Activated CD4-positive, alpha-beta T cell treated with anti-CD3 and anti-CD28 coated beads, Interleukin-2, amount 50 U/mL, for 1 hour (primary cell): ENCODE measurements at regions not wholly inside any gene's neighbourhood (a gene's known extent, or its start where the extent isn't known, plus 50 kb on each side); places are given as distances from the start of the nearest gene placed in this dataset.

ENCODE experiments used
- DNase-seq: peaks from one replicate; pipeline ENCODE4 v3.0.0-alpha.2; 2020

DNA sequence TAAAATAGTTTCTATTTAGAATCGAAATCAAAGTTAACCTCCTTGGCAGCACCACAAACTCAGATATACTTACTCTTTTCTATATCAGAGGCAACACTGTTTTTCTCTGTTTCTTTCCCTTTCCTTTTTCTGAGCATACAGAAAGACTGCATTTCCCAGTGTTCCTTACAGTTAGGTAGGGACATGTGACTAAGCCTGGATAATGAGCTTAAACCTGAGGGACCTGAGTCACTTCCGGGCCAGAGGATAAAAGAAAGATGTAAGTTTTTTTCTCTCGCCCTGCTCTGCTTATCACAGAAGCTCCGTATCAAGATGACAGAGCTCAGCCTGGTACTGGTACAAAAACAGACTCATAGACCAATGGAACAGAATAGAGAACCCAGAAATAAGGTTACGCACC lies 531.9 kb downstream of the KLF12 start:
- DNase-seq: no peak

DNA sequence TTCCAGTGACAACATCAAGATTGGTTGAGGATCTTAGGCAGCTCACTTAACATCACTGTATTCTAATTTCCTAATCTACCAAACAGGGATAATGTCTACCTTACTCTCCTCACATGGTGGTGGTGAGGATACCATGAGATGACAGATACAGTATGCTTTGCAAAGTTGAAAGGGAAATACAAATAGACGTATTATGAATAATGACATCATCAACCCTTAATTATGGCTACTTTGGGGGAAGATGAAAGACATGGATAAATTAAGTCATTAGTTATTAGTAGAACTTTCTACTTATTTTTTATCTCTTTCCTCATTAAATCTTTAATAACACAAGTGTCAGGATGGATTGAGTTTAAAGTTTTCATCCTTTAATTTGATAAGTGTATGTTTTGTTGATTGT lies 532.5 kb downstream of the KLF12 start:
- no peak for DNase-seq

DNA sequence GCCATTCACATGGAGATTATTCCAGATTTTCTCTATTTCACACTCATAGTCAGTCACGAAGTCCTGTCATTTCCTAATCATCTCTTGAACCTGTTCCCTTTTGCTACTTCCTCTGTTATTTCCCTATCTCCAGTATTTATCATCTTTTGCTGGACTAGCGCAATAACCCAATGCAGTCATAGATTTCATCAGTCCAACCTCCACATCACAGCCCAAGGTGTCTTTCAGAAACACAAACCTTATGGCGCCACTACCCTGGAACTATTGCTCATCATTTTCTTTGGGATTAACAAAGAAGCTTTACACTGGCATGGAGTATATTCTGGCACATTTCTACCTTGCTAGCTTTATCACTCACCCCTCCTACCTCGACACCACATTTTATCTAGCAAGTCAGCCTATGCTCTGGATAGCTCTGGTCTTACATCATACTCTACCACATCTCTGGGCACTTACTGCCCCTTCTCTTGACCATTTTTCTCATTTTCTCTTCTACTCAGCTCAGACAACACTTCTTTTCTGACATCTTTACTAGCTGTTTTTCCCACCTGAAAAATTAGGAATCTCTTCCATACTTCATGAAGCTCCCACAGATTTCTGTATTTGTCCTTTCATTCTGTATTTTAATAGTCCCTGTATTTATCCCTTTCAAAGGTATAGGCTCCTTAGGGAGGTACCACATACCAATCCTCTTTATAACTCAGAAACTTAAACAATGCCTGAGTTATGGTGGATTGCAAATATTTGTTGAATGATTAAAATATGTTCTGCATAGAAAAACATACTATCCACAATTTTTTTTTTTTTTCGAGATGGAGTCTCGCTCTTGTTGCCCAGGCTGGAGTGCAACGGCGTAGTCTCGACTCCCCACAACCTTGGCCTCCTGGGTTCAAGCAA lies 534.7 kb downstream of the KLF12 start:
- DNase-seq: no peak

- no peak for DNase-seq
Observed at GRCh38 chr13:73598020-73598712, 536.0 kb downstream of the KLF12 start.

DNA sequence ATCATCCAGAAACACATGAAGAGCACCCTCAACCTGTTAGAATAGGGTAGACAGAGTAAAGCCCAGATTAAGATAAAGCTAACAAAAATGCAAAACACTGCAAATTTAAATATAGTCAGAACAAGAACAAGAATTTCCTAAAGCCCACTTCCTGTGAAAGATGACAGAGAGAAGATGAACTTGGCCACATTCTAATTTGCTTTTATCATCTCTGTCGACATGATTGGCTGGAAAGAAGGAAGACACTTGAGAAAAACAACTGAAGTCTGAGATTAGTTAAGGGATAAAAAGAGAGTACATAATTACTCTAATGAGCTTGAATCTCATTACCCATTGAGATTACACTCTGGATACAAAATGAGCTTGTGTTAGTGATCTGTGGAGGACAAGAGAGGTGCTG lies 537.6 kb downstream of the KLF5 start:
- DNase-seq: no peak

DNA sequence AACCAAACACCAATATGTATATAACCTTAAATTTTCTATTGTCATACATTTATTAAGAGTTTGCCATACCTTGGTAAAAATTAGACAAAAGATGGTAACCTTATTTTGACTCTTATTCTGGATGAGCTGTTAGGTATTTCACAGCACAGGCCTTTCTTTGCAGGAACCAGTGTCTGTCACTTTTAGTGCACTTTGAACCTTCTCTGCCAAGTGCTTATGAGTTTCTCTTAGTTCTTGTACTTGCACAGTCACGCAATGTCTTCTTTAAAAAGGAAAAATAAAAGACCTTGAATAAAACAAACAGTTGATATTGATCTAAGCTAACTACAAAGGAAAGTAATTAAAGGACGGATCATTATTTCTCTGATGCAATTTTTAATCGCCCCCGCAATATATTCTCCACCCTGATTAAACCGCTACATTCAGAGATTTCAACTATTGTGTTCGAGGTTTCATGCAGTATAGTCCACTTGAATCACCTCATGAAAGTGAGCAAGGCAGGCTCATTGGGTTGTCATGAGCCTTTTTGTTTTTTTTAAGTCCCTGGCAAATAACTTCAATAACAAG lies 534.5 kb downstream of the KLF5 start:
- DNase-seq: no peak

DNA sequence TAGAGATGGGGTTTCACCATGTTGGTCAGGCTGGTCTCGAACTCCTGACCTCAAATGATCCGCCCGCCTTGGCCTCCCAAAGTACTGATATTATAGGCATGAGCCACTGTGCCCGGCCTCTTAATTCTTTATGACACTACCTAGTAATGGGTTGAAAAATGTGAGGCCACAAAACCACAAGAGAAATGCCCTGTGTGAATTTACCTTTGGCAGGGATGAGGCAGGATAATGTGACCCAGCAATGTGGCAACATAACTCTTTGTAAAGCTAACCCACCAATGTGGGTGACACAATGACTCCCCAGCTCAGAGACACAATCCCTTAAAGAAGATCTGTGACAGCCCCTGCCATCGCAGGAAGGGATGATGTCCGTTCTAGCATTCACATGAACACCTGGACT lies 533.1 kb downstream of the KLF5 start:
- DNase-seq: no peak

GRCh38 chr13:73590795-73591194 lies 532.0 kb downstream of the KLF5 start:
- no peak for DNase-seq

GRCh38 chr13:73585236-73585635 lies 526.4 kb downstream of the KLF5 start:
- no peak for DNase-seq

DNA sequence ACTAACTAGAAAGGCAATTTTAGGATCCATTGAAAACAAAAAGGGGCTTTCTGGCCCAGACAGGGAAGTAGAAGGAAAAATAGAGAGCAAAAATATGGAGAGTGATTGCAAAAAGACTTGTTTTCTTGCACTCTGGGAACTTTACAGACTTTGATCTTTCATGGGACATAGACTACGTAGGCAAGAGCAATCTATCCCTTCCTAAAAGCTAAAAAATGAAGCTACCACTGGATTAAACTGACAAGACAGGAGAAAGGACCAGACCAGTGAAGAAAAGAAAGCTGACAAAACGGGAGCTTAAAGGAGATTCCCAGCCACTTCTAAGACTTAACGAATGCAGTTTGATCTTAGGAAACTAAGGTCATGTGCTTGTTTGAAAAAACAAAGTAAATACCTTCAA lies 524.5 kb downstream of the KLF5 start:
- DNase-seq: no peak

DNA sequence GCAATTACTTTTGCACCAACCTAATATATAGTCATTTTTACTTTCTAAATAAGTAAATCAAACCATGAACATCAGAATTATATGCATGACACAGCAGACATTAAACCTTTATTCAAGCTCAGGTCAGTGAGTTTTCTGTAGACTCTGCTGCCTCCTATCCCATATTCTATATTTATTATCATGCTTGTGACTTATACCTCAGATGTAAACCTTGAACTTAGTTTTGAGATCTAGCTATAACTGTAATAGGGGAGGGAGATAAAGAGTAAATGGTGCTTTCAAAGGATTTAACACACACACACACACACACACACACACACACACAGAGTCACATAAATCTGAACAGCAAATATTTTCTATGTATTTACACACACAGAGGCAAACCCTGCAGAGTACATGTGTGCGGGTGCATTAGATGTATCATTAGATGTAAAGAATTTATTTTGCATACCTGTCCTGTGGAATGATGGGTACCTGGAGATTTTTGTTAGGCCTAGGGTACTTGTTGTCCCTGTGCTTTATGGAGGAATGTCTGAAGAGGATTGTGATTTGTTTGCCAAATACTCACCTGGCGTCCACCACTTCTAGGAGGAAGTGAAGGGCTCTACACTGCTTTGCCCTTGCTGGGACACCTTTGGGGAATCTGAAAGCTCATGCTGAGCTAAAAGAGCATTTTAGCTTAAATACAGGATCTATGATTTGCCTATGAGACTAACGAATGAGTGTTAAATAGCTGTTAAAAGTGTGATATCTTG lies 521.9 kb downstream of the KLF5 start:
- DNase-seq: no peak

DNA sequence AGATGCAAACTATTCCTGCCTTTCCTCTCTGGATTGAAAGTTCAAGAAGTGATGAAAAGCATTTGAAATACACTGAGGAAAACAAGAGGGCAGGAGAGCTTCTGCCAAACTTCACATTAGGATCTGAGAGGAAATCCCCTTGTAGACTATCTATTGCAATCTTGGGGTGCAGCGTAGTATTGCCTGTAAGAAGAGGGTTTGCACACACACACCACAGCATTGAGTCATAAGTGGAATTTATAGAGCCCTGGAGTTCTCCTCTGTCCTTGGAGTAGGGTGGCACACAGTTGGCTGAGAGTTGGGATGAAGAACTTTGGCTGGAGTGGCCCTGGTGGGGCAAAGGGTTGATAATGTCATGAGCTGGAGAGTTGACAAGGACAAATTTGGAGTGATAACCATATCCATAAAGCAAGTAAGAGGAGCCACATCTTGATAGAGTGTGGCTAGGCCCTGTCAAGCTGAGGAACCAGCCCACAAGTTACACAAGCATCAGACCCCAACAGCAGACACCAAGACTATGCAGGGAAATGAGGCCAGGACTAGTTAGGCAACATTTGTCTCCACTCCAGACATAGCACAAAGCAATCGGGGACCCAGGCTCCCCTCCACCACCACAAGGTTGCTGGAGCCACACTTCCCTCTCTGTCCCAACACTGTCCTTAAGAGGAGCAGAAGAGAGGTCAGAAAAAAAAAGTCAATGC lies 520.9 kb downstream of the KLF5 start:
- DNase-seq: no peak

DNA sequence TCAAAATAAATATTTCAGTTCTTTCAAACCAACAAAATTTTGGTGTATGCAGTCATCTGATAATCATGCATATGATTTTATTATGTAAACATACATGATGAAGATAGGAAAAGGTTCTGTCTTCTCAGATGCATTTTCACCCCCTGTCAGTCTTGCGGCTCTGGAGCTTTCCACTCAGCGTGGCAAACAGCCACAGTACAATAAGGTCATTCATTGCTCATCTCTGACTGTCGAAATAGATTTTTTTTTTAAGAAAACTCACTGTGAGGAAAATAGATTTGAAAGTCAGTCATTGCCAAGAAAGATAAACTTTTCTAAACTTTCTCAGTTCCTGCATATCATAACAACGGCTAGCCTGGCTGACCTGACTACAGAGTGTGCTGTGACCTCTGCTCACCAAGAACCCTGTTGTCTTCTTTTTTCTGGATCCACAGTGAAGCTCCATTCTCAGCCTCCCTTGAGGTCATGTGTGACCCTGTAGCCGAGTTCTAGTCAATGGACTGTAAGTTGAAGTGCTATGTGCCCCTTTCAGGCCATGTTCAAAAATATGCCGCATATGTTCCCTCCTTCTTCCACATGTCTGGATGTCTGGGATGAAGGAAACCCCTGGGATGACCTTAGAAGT lies 519.6 kb downstream of the KLF5 start:
- no peak for DNase-seq

- no peak for DNase-seq
Observed at GRCh38 chr13:73576291-73576690, 517.5 kb downstream of the KLF5 start.

DNA sequence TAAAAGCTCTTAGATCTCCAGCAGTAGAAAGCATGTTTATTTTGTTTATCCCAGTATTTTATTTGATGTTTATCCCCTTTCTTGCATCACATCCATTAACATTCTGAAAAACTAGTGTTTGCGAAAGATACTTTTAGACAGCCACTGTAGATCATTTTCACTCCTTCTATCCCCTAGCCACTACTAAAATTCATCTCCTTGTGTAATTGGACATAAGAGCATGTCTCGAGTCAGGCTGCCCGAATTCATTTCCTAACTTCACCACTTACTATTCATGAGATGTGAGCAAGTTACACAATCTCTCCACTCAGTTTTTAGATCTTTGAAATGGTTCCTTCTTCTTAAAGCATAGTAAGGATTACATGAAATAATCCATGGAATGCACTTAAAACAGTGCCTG lies 514.0 kb downstream of the KLF5 start:
- DNase-seq: no peak

GRCh38 chr13:73571376-73571775 lies 512.6 kb downstream of the KLF5 start:
- DNase-seq: no peak

DNA sequence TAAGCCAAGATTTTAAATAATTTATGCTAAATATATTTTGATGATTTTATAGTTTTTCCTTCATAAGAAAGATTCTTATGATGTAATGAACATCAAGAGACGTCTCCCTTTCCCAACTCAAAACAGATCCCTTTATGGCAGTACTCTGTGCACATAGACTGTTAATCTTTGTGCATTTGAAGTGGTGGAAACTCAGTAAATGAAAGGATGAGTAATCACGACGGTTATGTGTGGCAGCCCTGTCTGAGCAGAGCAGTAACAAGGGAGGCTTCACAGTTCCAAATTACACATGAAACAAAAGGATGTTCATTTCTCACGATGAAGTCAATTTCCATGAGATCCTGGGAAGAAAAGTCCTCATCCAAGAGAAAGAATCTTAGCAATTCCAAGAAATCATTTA lies 498.1 kb downstream of the KLF5 start:
- DNase-seq: no peak

GRCh38 chr13:73556128-73556527 lies 497.3 kb downstream of the KLF5 start:
- DNase-seq: no peak

- DNase-seq: no peak
Observed at GRCh38 chr13:73551736-73552135, 492.9 kb downstream of the KLF5 start.

DNA sequence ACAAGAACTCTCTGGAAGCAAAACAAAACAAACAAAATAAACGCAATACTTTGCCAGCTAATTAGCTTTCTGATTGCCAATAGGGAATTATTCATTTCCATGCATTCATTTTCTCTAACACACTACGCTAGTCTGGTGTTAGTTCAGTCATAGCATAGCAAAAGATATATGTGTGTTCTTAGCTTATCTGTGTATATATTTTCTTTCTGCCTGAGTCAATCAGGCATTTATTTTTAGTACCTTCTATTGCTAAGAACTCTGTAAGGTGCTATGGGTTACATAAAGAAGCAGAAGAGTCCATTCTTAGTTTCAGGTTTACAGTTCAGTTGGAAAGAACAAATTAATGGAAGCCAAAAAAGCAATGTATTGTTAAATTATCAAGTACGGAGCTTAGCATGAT lies 490.9 kb downstream of the KLF5 start:
- no peak for DNase-seq

DNA sequence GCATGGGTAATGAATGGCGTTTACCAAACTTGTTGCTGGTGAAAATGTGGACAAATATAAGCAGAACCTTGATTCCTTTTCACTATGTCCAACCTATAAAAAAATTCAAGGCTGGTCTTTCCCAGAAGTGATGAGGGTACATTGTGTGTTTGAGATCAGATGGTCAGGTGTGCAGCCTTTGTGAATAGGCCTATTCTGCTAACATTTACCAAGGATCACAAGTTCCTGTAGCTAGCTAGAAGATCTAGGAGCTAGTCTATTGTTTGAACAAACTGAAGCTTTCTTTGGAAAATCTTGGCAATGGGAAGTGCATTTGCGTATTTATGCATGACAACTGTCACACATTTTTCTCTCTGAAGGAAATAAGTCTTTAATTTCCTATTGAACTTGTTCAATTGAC lies 489.6 kb downstream of the KLF5 start:
- DNase-seq: no peak

DNA sequence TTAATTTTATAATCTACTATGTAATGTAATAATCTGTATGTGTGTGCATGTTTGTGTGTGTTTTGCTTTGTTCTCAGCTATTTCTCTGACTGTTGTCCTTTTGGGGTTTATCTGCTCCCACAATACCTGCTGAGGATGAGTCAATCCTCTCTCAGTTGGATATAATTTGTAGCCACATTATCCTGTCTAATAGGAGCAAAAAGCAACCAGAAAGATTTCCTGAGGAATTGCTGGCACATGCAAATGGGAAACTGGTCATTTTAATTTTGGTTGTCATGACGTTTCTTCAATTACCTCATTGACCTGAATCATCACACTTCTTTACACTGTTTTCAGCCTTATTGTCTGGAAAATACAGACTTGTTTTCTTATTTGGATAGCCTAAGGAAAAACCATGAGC lies 488.4 kb downstream of the KLF5 start:
- no peak for DNase-seq
